Effector memory CD8-positive, alpha-beta T cell (primary cell): ENCODE measurements at regions not wholly inside any gene's neighbourhood (a gene's known extent, or its start where the extent isn't known, plus 50 kb on each side); places are given as distances from the start of the nearest gene placed in this dataset.
"Not testable (repeated sequence)": the region's sequence is repeated elsewhere in the genome, so short reads cannot be mapped to it uniquely, and the experiment has no call there.

ENCODE experiments used
- ATAC-seq: fragments of 150-1000 bp; cut with Tn5 transposase; replicated peaks from 2 replicates; pipeline ENCODE4 v1.10.0; 2021; ENCODE audit warnings: mild to moderate bottlenecking, moderate library complexity
- DNase-seq, 3 experiments: peaks; one replicate each; pipeline ENCODE4 v3.0.0; 2021
- H3K27ac Mint-ChIP-seq, 2 donors: one replicate each; pipeline ENCODE4 v1.8.0; 2022; ENCODE audit warnings: mild to moderate bottlenecking in 2 of 2, mixed read lengths in 2 of 2, moderate library complexity in 2 of 2
- H3K27me3 Mint-ChIP-seq, 2 donors: one replicate each; pipeline ENCODE4 v1.8.0; 2022; ENCODE audit warnings: mixed read lengths in 2 of 2
- H3K36me3 Mint-ChIP-seq: one replicate; pipeline ENCODE4 v1.8.0; 2022; ENCODE audit warnings: mild to moderate bottlenecking, moderate library complexity, mixed read lengths; ENCODE audit not compliant: insufficient read depth
- H3K4me1 Mint-ChIP-seq, 2 donors: one replicate each; pipeline ENCODE4 v1.8.0; 2022; ENCODE audit warnings: low read depth in 2 of 2, mixed read lengths in 2 of 2
- H3K4me3 Mint-ChIP-seq, 2 donors: one replicate each; pipeline ENCODE4 v1.8.0; 2022; ENCODE audit warnings: mild to moderate bottlenecking in 2 of 2, mixed read lengths in 2 of 2, moderate library complexity in 2 of 2
- H3K9me3 Mint-ChIP-seq, 2 donors: one replicate each; pipeline ENCODE4 v1.8.0; 2022; ENCODE audit warnings: mixed read lengths in 2 of 2

GRCh38 chr14:106683631-106684030 is 1157.2 kb downstream of the TMEM121 start:
- Mint-ChIP-seq H3K36me3 (no peaks in the 10 kb centered on the region), H3K4me3 (no peak overlapping the region)
- no peak for ATAC-seq

GRCh38 chr14:106686533-106686932 is 1160.2 kb downstream of the TMEM121 start:
- DNase-seq (no peak), ATAC-seq (no peak)
- H3K4me3 Mint-ChIP-seq = no peak overlapping the region
- no peak overlapping the region for H3K27ac Mint-ChIP-seq
- peaks cover 30 to 49% of the 10 kb centered on the region in 2 donors for H3K27me3 Mint-ChIP-seq
- H3K9me3 Mint-ChIP-seq = no peaks in the 10 kb centered on the region
- H3K4me1 Mint-ChIP-seq = peaks cover 8% of the 10 kb centered on the region in 2 donors
- no peaks in the 10 kb centered on the region for H3K36me3 Mint-ChIP-seq

More at GRCh38 chr14:106683631-106684030, 1157.2 kb downstream of the TMEM121 start:
- no peaks in the 10 kb centered on the region for H3K4me1 Mint-ChIP-seq
- H3K27me3 Mint-ChIP-seq = peaks cover 52 to 74% of the 10 kb centered on the region in 2 donors
- H3K27ac Mint-ChIP-seq = no peak overlapping the region
- no peaks in the 10 kb centered on the region for H3K9me3 Mint-ChIP-seq
- no peak for DNase-seq

GRCh38 chr14:106690333-106690891 is 1164.0 kb downstream of the TMEM121 start:
- Mint-ChIP-seq H3K4me1 (peaks cover 12 to 15% of the 10 kb centered on the region in 2 donors), H3K4me3 (no peak overlapping the region), H3K27me3 (peaks cover 9 to 19% of the 10 kb centered on the region in 2 donors), H3K9me3 (no peaks in the 10 kb centered on the region), H3K36me3 (no peaks in the 10 kb centered on the region), H3K27ac (peak overlapping the region in 1 of 2 donors; percentile 0)
- ATAC-seq (no peak), DNase-seq (no peak)

GRCh38 chr14:106691601-106692291 is 1165.4 kb downstream of the TMEM121 start:
- no peaks in the 10 kb centered on the region for H3K36me3 Mint-ChIP-seq
- H3K4me3 Mint-ChIP-seq = no peak overlapping the region
- peak overlapping the region in 1 of 2 donors; percentile 29 for H3K27ac Mint-ChIP-seq
- H3K4me1 Mint-ChIP-seq = peaks cover 12 to 15% of the 10 kb centered on the region in 2 donors
- H3K9me3 Mint-ChIP-seq = no peaks in the 10 kb centered on the region
- peak; percentile 46 to 59 (median 46) for DNase-seq
- H3K27me3 Mint-ChIP-seq = peaks cover 0 to 6% of the 10 kb centered on the region in 2 donors
- peak; percentile 51 for ATAC-seq

- no peaks in the 10 kb centered on the region for H3K36me3 Mint-ChIP-seq
- H3K4me1 Mint-ChIP-seq = peaks cover 20 to 21% of the 10 kb centered on the region in 2 donors
- no peaks in the 10 kb centered on the region for H3K9me3 Mint-ChIP-seq
- peak overlapping the region; percentile 3 to 64 for H3K4me3 Mint-ChIP-seq
- DNase-seq (peak; percentile 57 to 81 (median 60)), ATAC-seq (peak; percentile 53)
- H3K27ac Mint-ChIP-seq = no peak overlapping the region
- no peaks in the 10 kb centered on the region for H3K27me3 Mint-ChIP-seq
Observed at GRCh38 chr14:106694638-106695393, 1168.4 kb downstream of the TMEM121 start.

GRCh38 chr14:106698620-106699267 is 1172.4 kb downstream of the TMEM121 start:
- not testable (repeated sequence) for H3K9me3 Mint-ChIP-seq, H3K36me3 Mint-ChIP-seq, H3K27me3 Mint-ChIP-seq, H3K27ac Mint-ChIP-seq
- peak; percentile 95 for ATAC-seq
- peak; percentile 36 to 51 (median 48) for DNase-seq
- H3K4me3 Mint-ChIP-seq = peak overlapping the region; percentile 43 to 54
- H3K4me1 Mint-ChIP-seq = peaks cover 12 to 16% of the 10 kb centered on the region in 2 donors

GRCh38 chr14:106703651-106704050 is 1177.3 kb downstream of the TMEM121 start:
- peak overlapping the region in 1 of 2 donors; percentile 49 for H3K27ac Mint-ChIP-seq
- H3K9me3 Mint-ChIP-seq, H3K4me1 Mint-ChIP-seq, DNase-seq, H3K36me3 Mint-ChIP-seq, H3K27me3 Mint-ChIP-seq: not testable (repeated sequence)
- ATAC-seq = peak; percentile 58
- peak overlapping the region in 1 of 2 donors; percentile 27 for H3K4me3 Mint-ChIP-seq

GRCh38 chr14:106706488-106706887 is 1180.1 kb downstream of the TMEM121 start:
- H3K9me3 Mint-ChIP-seq, H3K4me3 Mint-ChIP-seq, DNase-seq, H3K4me1 Mint-ChIP-seq, H3K36me3 Mint-ChIP-seq, H3K27me3 Mint-ChIP-seq, H3K27ac Mint-ChIP-seq: not testable (repeated sequence)
- peak; percentile 43 for ATAC-seq

GRCh38 chr14:106710187-106710586 is 1183.8 kb downstream of the TMEM121 start:
- H3K36me3 Mint-ChIP-seq, ATAC-seq, H3K27ac Mint-ChIP-seq, H3K4me1 Mint-ChIP-seq, H3K4me3 Mint-ChIP-seq, H3K9me3 Mint-ChIP-seq, H3K27me3 Mint-ChIP-seq, DNase-seq: not testable (repeated sequence)

- H3K4me3 Mint-ChIP-seq, H3K27me3 Mint-ChIP-seq, H3K36me3 Mint-ChIP-seq, H3K9me3 Mint-ChIP-seq, DNase-seq, ATAC-seq: not testable (repeated sequence)
- Mint-ChIP-seq H3K27ac (peak overlapping the region in 1 of 2 donors; percentile 51), H3K4me1 (peaks cover 10 to 14% of the 10 kb centered on the region in 2 donors)
Observed at GRCh38 chr14:106712513-106712912, 1186.1 kb downstream of the TMEM121 start.

GRCh38 chr14:106714446-106715428 is 1188.4 kb downstream of the TMEM121 start:
- H3K27me3 Mint-ChIP-seq, H3K9me3 Mint-ChIP-seq, H3K36me3 Mint-ChIP-seq: not testable (repeated sequence)
- H3K4me3 Mint-ChIP-seq = peak overlapping the region; percentile 29 to 54
- H3K27ac Mint-ChIP-seq = peak overlapping the region; percentile 38 to 49
- ATAC-seq (peak; percentile 83), DNase-seq (peak in 1 of 3 experiments; percentile 50)
- H3K4me1 Mint-ChIP-seq = peaks cover 20 to 27% of the 10 kb centered on the region in 2 donors

- Mint-ChIP-seq H3K4me1 (peaks cover 36 to 37% of the 10 kb centered on the region in 2 donors), H3K4me3 (peak overlapping the region in 1 of 2 donors; percentile 20)
- not testable (repeated sequence) for H3K27ac Mint-ChIP-seq, H3K36me3 Mint-ChIP-seq, H3K27me3 Mint-ChIP-seq, DNase-seq, H3K9me3 Mint-ChIP-seq
- peak; percentile 67 for ATAC-seq
Observed at GRCh38 chr14:106717544-106717943, 1191.2 kb downstream of the TMEM121 start.
